ENCODE measurements at regions not wholly inside any gene's neighbourhood (a gene's known extent, or its start where the extent isn't known, plus 50 kb on each side); places are given as distances from the start of the nearest gene placed in this dataset.

DNA sequence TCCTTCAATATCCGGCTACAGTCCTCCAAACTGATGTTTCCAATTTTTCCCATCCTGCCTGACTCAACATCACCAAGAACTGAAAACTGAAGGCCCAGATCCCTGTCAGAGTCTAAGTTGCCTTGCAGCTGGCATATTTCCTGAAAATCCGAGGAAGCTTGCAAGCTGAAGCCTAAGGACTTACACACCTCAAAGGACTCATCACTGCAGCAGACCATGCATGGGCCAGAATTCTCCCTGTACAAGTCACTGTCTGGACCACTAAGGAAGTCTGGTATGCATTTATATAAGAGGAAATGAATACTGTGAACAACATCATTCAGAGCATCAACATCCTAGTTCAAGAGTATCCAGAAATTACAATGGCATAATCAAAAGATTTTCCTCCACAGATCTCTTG is 548.8 kb upstream of the MDFIC2 start:
- TF ChIP-seq EP300 (IDR thresholded peaks at IDR 0.05) (no peak), POLR2AphosphoS5 (IDR thresholded peaks at IDR 0.05) (no peak), POLR2A (IDR thresholded peaks at IDR 0.05) (no peak)
- TF ChIP-seq, protein P1, sequence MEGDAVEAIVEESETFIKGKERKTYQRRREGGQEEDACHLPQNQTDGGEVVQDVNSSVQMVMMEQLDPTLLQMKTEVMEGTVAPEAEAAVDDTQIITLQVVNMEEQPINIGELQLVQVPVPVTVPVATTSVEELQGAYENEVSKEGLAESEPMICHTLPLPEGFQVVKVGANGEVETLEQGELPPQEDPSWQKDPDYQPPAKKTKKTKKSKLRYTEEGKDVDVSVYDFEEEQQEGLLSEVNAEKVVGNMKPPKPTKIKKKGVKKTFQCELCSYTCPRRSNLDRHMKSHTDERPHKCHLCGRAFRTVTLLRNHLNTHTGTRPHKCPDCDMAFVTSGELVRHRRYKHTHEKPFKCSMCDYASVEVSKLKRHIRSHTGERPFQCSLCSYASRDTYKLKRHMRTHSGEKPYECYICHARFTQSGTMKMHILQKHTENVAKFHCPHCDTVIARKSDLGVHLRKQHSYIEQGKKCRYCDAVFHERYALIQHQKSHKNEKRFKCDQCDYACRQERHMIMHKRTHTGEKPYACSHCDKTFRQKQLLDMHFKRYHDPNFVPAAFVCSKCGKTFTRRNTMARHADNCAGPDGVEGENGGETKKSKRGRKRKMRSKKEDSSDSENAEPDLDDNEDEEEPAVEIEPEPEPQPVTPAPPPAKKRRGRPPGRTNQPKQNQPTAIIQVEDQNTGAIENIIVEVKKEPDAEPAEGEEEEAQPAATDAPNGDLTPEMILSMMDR (IDR thresholded peaks at IDR 0.05): no peak

Data from sigmoid colon (tissue), 4 donors.